ENCODE measurements at regions not wholly inside any gene's neighbourhood (a gene's known extent, or its start where the extent isn't known, plus 50 kb on each side); places are given as distances from the start of the nearest gene placed in this dataset.

- TF ChIP-seq PRDM10 (tag by site-specific recombination; IDR thresholded peaks at IDR 0.05) (no peak), SP3 (tag by site-specific recombination; IDR thresholded peaks at IDR 0.05) (no peak), ZNF157 (tag by site-specific recombination; IDR thresholded peaks at IDR 0.05) (no peak), ZNF624 (tag by site-specific recombination; IDR thresholded peaks at IDR 0.05) (no peak), ZFP69B (tag by site-specific recombination; IDR thresholded peaks at IDR 0.05) (no peak), PBX3 (CRISPR knock-in tag; IDR thresholded peaks at IDR 0.05) (no peak), ZBTB49 (tag by site-specific recombination; IDR thresholded peaks at IDR 0.05; ENCODE audit: low read depth) (no peak), ZNF48 (tag by site-specific recombination; IDR thresholded peaks at IDR 0.05) (no peak), HOXC10 (CRISPR knock-in tag; IDR thresholded peaks at IDR 0.05) (no peak), ZNF707 (tag by site-specific recombination; IDR thresholded peaks at IDR 0.05) (no peak), ZNF202 (tag by site-specific recombination; IDR thresholded peaks at IDR 0.05; ENCODE audit: borderline replicate concordance) (no peak), ZNF341 (tag by site-specific recombination; IDR thresholded peaks at IDR 0.05; ENCODE audit: low read depth) (no peak), PRDM1 (tag by site-specific recombination; IDR thresholded peaks at IDR 0.05) (no peak), ZNF18 (tag by site-specific recombination; IDR thresholded peaks at IDR 0.05) (no peak)
Measured at GRCh38 chr7:106433377-106433776, 148.6 kb upstream of the NAMPT start (continued).

- Histone ChIP-seq H3K36me3 (ENCODE audit: control insufficient read depth in 2 of 2, insufficient read depth in 1 of 2, low read length in 2 of 2) (no peaks in the 10 kb centered on the region), H3K9me3 (ENCODE audit: control insufficient read depth, insufficient read depth, low read depth, low read length) (no peaks in the 10 kb centered on the region), H3K27ac (ENCODE audit: extremely low read depth, low read depth, low read length) (no peak overlapping the region), H3K4me1 (ENCODE audit: control insufficient read depth, insufficient read depth, low read length) (no peaks in the 10 kb centered on the region), H3K4me3 (ENCODE audit: low read depth, low read length) (no peak overlapping the region)
- ChIA-PET POLR2A (no interaction called here), CTCF (interaction anchor here (0.6 kb wide), 1 partner anchor 83 kb away, joined by 4 read pairs; no protein-coding TSS in a partner anchor)
- TF ChIP-seq ZNF335 (tag by site-specific recombination; conservative IDR thresholded peaks at IDR 0.05) (no peak), ZNF114 (tag by site-specific recombination; IDR thresholded peaks at IDR 0.05) (no peak), ZNF184 (tag by site-specific recombination; IDR thresholded peaks at IDR 0.05) (no peak), ZNF621 (tag by site-specific recombination; IDR thresholded peaks at IDR 0.05) (no peak), ZNF747 (tag by site-specific recombination; IDR thresholded peaks at IDR 0.05) (no peak), AEBP2 (tag by site-specific recombination; IDR thresholded peaks at IDR 0.05; ENCODE audit: borderline replicate concordance) (no peak), ZNF274 (IDR thresholded peaks at IDR 0.05; ENCODE audit: low read length) (no peak), ZNF274 (tag by site-specific recombination; IDR thresholded peaks at IDR 0.05; ENCODE audit: borderline replicate concordance) (no peak), ZNF223 (tag by site-specific recombination; IDR thresholded peaks at IDR 0.05) (no peak), ZBTB1 (tag by site-specific recombination; IDR thresholded peaks at IDR 0.05) (no peak), ZNF830 (tag by site-specific recombination; IDR thresholded peaks at IDR 0.05; ENCODE audit: low read depth) (no peak), PRDM1 (tag by site-specific recombination; IDR thresholded peaks at IDR 0.05) (no peak), OSR2 (tag by site-specific recombination; IDR thresholded peaks at IDR 0.05) (no peak)
Measured at GRCh38 chr7:106430535-106431455, 146.0 kb upstream of the NAMPT start.
